IMR-90 (cell line): ENCODE measurements at regions not wholly inside any gene's neighbourhood (a gene's known extent, or its start where the extent isn't known, plus 50 kb on each side); places are given as distances from the start of the nearest gene placed in this dataset.

Source experiments
- ATAC-seq: fragments of 200-7000 bp; cut with Tn5 transposase; 2 replicates; pipeline ENCODE4 v1.9.1; 2020; ENCODE audit warnings: low read depth, mild to moderate bottlenecking, moderate library complexity
- BruUV-seq: library from RNA; stranded (reverse); fragments of 400-500 nt; replicated peaks from 2 replicates; lab custom pipeline; 2021; lab: Mats Ljungman, UMichigan
- CTCF ChIA-PET: fragments of 300-600 bp; formaldehyde crosslinking; extraction: SDS; loops from one replicate; lab custom pipeline; 2021; ENCODE audit warnings: antibody characterized with exemption; lab: Yijun Ruan, JAX
- POLR2A ChIA-PET: fragments of 300-600 bp; sonication (Branson Sonifier 250); formaldehyde crosslinking; loops from one replicate; lab custom pipeline; 2022; ENCODE audit warnings: antibody characterized with exemption; ENCODE audit not compliant: unreplicated experiment; lab: Charles Lee
- DNase-seq: peaks from one replicate; pipeline ENCODE4 v3.0.0; 2013
- H2AFZ ChIP-seq: replicated peaks from 2 replicates; pipeline ENCODE3; 2013; ENCODE audit warnings: low read length, mild to moderate bottlenecking; ENCODE audit not compliant: poor library complexity
- H2AK5ac ChIP-seq: 2 replicates; pipeline ENCODE4 v1.6.1; 2013; ENCODE audit warnings: low read depth, low read length, inconsistent platforms
- H2AK9ac ChIP-seq: replicated peaks from 2 replicates; pipeline ENCODE3; 2013; ENCODE audit warnings: mild to moderate bottlenecking, low read depth, low read length, moderate library complexity; ENCODE audit not compliant: poor library complexity
- H2BK120ac ChIP-seq: 2 replicates; pipeline ENCODE4 v1.6.1; 2013; ENCODE audit warnings: low read depth, low read length, inconsistent platforms
- H2BK15ac ChIP-seq: 3 replicates; pipeline ENCODE4 v1.6.1; 2013; ENCODE audit warnings: low read depth, low read length, inconsistent platforms
- H2BK20ac ChIP-seq: 2 replicates; pipeline ENCODE4 v1.6.1; 2013; ENCODE audit warnings: low read depth, mild to moderate bottlenecking, inconsistent platforms, low read length, moderate library complexity
- H2BK5ac ChIP-seq: 2 replicates; pipeline ENCODE4 v1.6.1; 2013; ENCODE audit warnings: mild to moderate bottlenecking, low read depth, low read length, inconsistent platforms; ENCODE audit not compliant: poor library complexity, severe bottlenecking
- H3K14ac ChIP-seq: replicated peaks from 2 replicates; pipeline ENCODE4 v1.6.1; 2013; ENCODE audit warnings: low read depth, low read length, inconsistent platforms
- H3K18ac ChIP-seq: 2 replicates; pipeline ENCODE4 v1.6.1; 2013; ENCODE audit warnings: low read depth, low read length, control low read depth
- H3K23ac ChIP-seq: 2 replicates; pipeline ENCODE4 v1.6.1; 2013; ENCODE audit warnings: low read depth, low read length, inconsistent platforms
- H3K27ac ChIP-seq: 2 replicates; pipeline ENCODE4 v1.5.1; 2013; ENCODE audit warnings: mild to moderate bottlenecking, control low read depth, low read length; ENCODE audit not compliant: insufficient read depth
- H3K27me3 ChIP-seq: 2 replicates; pipeline ENCODE4 v1.6.1; 2013; ENCODE audit warnings: low read length; ENCODE audit not compliant: control insufficient read depth, insufficient read depth
- H3K36me3 ChIP-seq: 2 replicates; pipeline ENCODE4 v1.6.1; 2013; ENCODE audit warnings: low read length, mixed read lengths; ENCODE audit not compliant: control insufficient read depth, insufficient read depth
- H3K4ac ChIP-seq: 2 replicates; pipeline ENCODE4 v1.6.1; 2013; ENCODE audit warnings: low read depth, low read length, inconsistent platforms
- H3K4me1 ChIP-seq: 2 replicates; pipeline ENCODE4 v1.6.1; 2013; ENCODE audit warnings: low read length, mixed read lengths; ENCODE audit not compliant: control insufficient read depth, insufficient read depth
- H3K4me2 ChIP-seq: 2 replicates; pipeline ENCODE4 v1.6.1; 2013; ENCODE audit warnings: low read depth, mild to moderate bottlenecking, control low read depth, low read length, moderate library complexity
- H3K4me3 ChIP-seq: 2 replicates; pipeline ENCODE4 v1.5.1; 2013; ENCODE audit warnings: low read depth, mild to moderate bottlenecking, control low read depth, low read length, moderate library complexity; ENCODE audit not compliant: insufficient read depth
- H3K56ac ChIP-seq: 2 replicates; pipeline ENCODE4 v1.6.1; 2013; ENCODE audit warnings: low read length, inconsistent platforms; ENCODE audit not compliant: insufficient read depth; ENCODE audit errors: extremely low read depth
- H3K79me1 ChIP-seq, 2 experiments: 2 replicates each; pipeline ENCODE4 v1.6.1; 2013; ENCODE audit warnings: low read length in 2 of 2, inconsistent platforms in 1 of 2, low read depth in 1 of 2
- H3K9ac ChIP-seq: 2 replicates; pipeline ENCODE4 v1.6.1; 2013; ENCODE audit warnings: low read depth, low read length, control low read depth
- H3K9me1 ChIP-seq: 2 replicates; pipeline ENCODE4 v1.6.1; 2013; ENCODE audit warnings: low read length, inconsistent platforms; ENCODE audit not compliant: insufficient read depth
- H3K9me3 ChIP-seq: 2 replicates; pipeline ENCODE4 v1.6.1; 2013; ENCODE audit warnings: low read length; ENCODE audit not compliant: control insufficient read depth, insufficient read depth
- H4K20me1 ChIP-seq: 2 replicates; pipeline ENCODE4 v1.6.1; 2013; ENCODE audit warnings: low read length, inconsistent platforms; ENCODE audit not compliant: insufficient read depth
- H4K5ac ChIP-seq: 2 replicates; pipeline ENCODE4 v1.6.1; 2013; ENCODE audit warnings: mild to moderate bottlenecking, low read depth, low read length, control low read depth
- H4K8ac ChIP-seq, 2 experiments: 2 replicates each; pipeline ENCODE4 v1.6.1; 2013; ENCODE audit warnings: low read depth in 2 of 2, low read length in 2 of 2, control low read depth in 1 of 2, inconsistent platforms in 1 of 2
- H4K91ac ChIP-seq: 2 replicates; pipeline ENCODE4 v1.6.1; 2013; ENCODE audit warnings: low read depth, low read length, inconsistent platforms; ENCODE audit not compliant: insufficient read depth
- BHLHE40 ChIP-seq: fragments of 150-350 bp; IDR thresholded peaks from 2 replicates; pipeline ENCODE4 v1.6.1; 2016; ENCODE audit warnings: mild to moderate bottlenecking, low read depth, low read length
- CEBPB ChIP-seq: IDR thresholded peaks from 2 replicates; pipeline ENCODE4 v1.6.1; 2012; ENCODE audit warnings: low read depth, low read length, improper control_type of control experiment
- CHD1 ChIP-seq: IDR thresholded peaks from 2 replicates; pipeline ENCODE4 v1.6.1; 2012; ENCODE audit warnings: low read depth, low read length, improper control_type of control experiment
- CTCF ChIP-seq: conservative IDR thresholded peaks from 2 replicates; pipeline ENCODE4 v1.5.1; 2012; ENCODE audit warnings: mild to moderate bottlenecking, low read depth, low read length, improper control_type of control experiment
- ELK1 ChIP-seq: fragments of 150-350 bp; IDR thresholded peaks from 2 replicates; pipeline ENCODE4 v1.6.1; 2016; ENCODE audit warnings: low read depth, mild to moderate bottlenecking, low read length, moderate library complexity, borderline replicate concordance
- FOS ChIP-seq: fragments of 150-350 bp; IDR thresholded peaks from 2 replicates; pipeline ENCODE4 v1.6.1; 2016; ENCODE audit warnings: low read depth, low read length
- MAFK ChIP-seq: IDR thresholded peaks from 2 replicates; pipeline ENCODE4 v1.6.1; 2012; ENCODE audit warnings: low read depth, low read length, improper control_type of control experiment
- MAZ ChIP-seq: IDR thresholded peaks from 2 replicates; pipeline ENCODE4 v1.6.1; 2012; ENCODE audit warnings: low read depth, mild to moderate bottlenecking, low read length, improper control_type of control experiment, moderate library complexity, borderline replicate concordance
- MXI1 ChIP-seq: IDR thresholded peaks from 2 replicates; pipeline ENCODE4 v1.6.1; 2012; ENCODE audit warnings: low read depth, mild to moderate bottlenecking, low read length, moderate library complexity, borderline replicate concordance
- POLR2A ChIP-seq: IDR thresholded peaks from 2 replicates; pipeline ENCODE4 v1.6.1; 2012; ENCODE audit warnings: mild to moderate bottlenecking, low read depth, low read length
- RAD21 ChIP-seq: IDR thresholded peaks from 2 replicates; pipeline ENCODE4 v1.6.1; 2012; ENCODE audit warnings: low read length, improper control_type of control experiment
- RCOR1 ChIP-seq: IDR thresholded peaks from 2 replicates; pipeline ENCODE4 v1.6.1; 2012; ENCODE audit warnings: mild to moderate bottlenecking, low read length, improper control_type of control experiment; ENCODE audit not compliant: insufficient replicate concordance
- RFX5 ChIP-seq: IDR thresholded peaks from 2 replicates; pipeline ENCODE4 v1.8.0; 2012; ENCODE audit warnings: low read depth, mild to moderate bottlenecking, low read length, moderate library complexity
- SMC3 ChIP-seq: fragments of 150-350 bp; IDR thresholded peaks from 2 replicates; pipeline ENCODE4 v1.6.1; 2016; ENCODE audit warnings: low read depth, mild to moderate bottlenecking, antibody characterized with exemption, low read length, moderate library complexity
- USF2 ChIP-seq: fragments of 150-350 bp; IDR thresholded peaks from 2 replicates; pipeline ENCODE4 v1.6.1; 2017; ENCODE audit warnings: mild to moderate bottlenecking, antibody characterized with exemption, low read length, low read depth
- WGBS, 2 experiments: methylation state at CpG; one replicate each; pipeline versions ENCODE4 v1.1.5 to v1.1.7; 2013; ENCODE audit warnings: missing lambda C conversion rate in 2 of 2; ENCODE audit not compliant: insufficient read length in 1 of 2; ENCODE audit errors: extremely low coverage in 2 of 2; 5-methylcytosine and 5-hydroxymethylcytosine counted together
- dilution Hi-C: fragments of 300-500 bp; cut with HindIII; formaldehyde crosslinking; loops from one replicate; pipeline ENCODE4 v1.14.3; 2018; ENCODE audit warnings: low sequenced_read_pairs; ENCODE audit not compliant: unreplicated experiment
- in situ Hi-C: fragments of 300-500 bp; cut with MboI; formaldehyde crosslinking; loops from 3 replicates; pipeline ENCODE4 v1.14.3; 2019; ENCODE audit warnings: low sequenced_read_pairs, inconsistent platforms, mixed read lengths
- intact Hi-C: fragments of 100-400 bp; cut with micrococcal nuclease; formaldehyde crosslinking; loops from 2 replicates; pipeline ENCODE4 v1.10.0; 2022

- in situ Hi-C loops: no loop called here
- no peak overlapping the region for H3K14ac ChIP-seq
- H2AK5ac ChIP-seq: no peak overlapping the region
- H2BK15ac ChIP-seq: no peak overlapping the region
- H2AFZ ChIP-seq: no peak overlapping the region
- H2BK20ac ChIP-seq: no peak overlapping the region
- CTCF ChIA-PET: no interaction called here
- intact Hi-C loops: no loop called here
- H4K5ac ChIP-seq: no peak overlapping the region
- dilution Hi-C loops: no loop called here
- no peaks in the 10 kb centered on the region for H4K20me1 ChIP-seq
- POLR2A ChIA-PET: no interaction called here
- no peak overlapping the region for H2BK5ac ChIP-seq
- no peak overlapping the region for H3K9ac ChIP-seq
- DNase-seq (no peak), ATAC-seq (no peak)
- no peak overlapping the region for H3K27ac ChIP-seq
- no peaks in the 10 kb centered on the region for H3K9me3 ChIP-seq
- no TSS peak for BruUV-seq
- H3K23ac ChIP-seq: no peak overlapping the region
- no peak overlapping the region for H3K4me3 ChIP-seq
- no peak overlapping the region for H4K91ac ChIP-seq
- no peaks in the 10 kb centered on the region for H3K36me3 ChIP-seq
- H3K27me3 ChIP-seq: no peaks in the 10 kb centered on the region; the same call in 1 of the 2 replicates
- no peaks in the 10 kb centered on the region for H3K79me1 ChIP-seq
- H3K18ac ChIP-seq: no peak overlapping the region
- no peak overlapping the region for H2AK9ac ChIP-seq
- no peak overlapping the region for H3K56ac ChIP-seq
- no peak overlapping the region for H3K4me2 ChIP-seq
- no peak overlapping the region for H4K8ac ChIP-seq
- no peak overlapping the region for H3K4ac ChIP-seq
- no peaks in the 10 kb centered on the region; the same call in 1 of the 2 replicates for H3K9me1 ChIP-seq
- no peak overlapping the region for H2BK120ac ChIP-seq
- WGBS, 2 experiments: no CpG with 5 or more reads among the region's 8 CpGs
- H3K4me1 ChIP-seq: peaks cover 2% of the 10 kb centered on the region
- TF ChIP-seq RCOR1: no peak
- TF ChIP-seq BHLHE40: no peak
- TF ChIP-seq MAZ: no peak
- TF ChIP-seq RAD21: no peak
- TF ChIP-seq POLR2A: no peak
- no peak for TF ChIP-seq MXI1
- TF ChIP-seq SMC3: no peak
- TF ChIP-seq FOS: no peak
- no peak for TF ChIP-seq CHD1
- no peak for TF ChIP-seq CEBPB
- TF ChIP-seq CTCF: no peak
- TF ChIP-seq MAFK: no peak
- no peak for TF ChIP-seq USF2
- no peak for TF ChIP-seq RFX5
- TF ChIP-seq ELK1: no peak
These were observed 273.0 kb upstream of the ID2 start for GRCh38 chr2:8408560-8409460.
